HCT116 (cell line): ENCODE measurements at regions not wholly inside any gene's neighbourhood (a gene's known extent, or its start where the extent isn't known, plus 50 kb on each side); places are given as distances from the start of the nearest gene placed in this dataset.

ENCODE experiments used
- ATAC-seq: fragments of 200-7000 bp; cut with Tn5 transposase; 2 replicates; pipeline ENCODE4 v1.9.1; 2020; ENCODE audit warnings: mild to moderate bottlenecking, moderate library complexity
- BruUV-seq: library from RNA; stranded (reverse); fragments of 400-500 nt; replicated peaks from 2 replicates; lab custom pipeline; 2021; lab: Mats Ljungman, UMichigan
- CTCF ChIA-PET: fragments of 300-600 bp; sonication (Branson Sonifier 250); formaldehyde crosslinking; loops from one replicate; lab custom pipeline; 2021; ENCODE audit warnings: antibody characterized with exemption; lab: Charles Lee
- POLR2A ChIA-PET: fragments of 300-600, 350-600 bp; sonication (Branson Sonifier 250); formaldehyde crosslinking; loops from one replicate; lab custom pipeline; 2021; ENCODE audit warnings: antibody characterized with exemption; lab: Charles Lee
- RAD21 ChIA-PET, 2 experiments: fragments of 300-600 bp; sonication (Branson Sonifier 250); formaldehyde crosslinking; loops; one replicate each; lab custom pipeline; 2023; ENCODE audit warnings: low total read pairs in 2 of 2; ENCODE audit not compliant: uncharacterized antibody in 2 of 2, unreplicated experiment in 2 of 2, low non-redundant PET in 1 of 2; lab: Charles Lee
- DNase-seq: peaks from one replicate; pipeline ENCODE4 v3.0.0-alpha.2; 2010; ENCODE audit warnings: low read depth, low spot score
- H2AFZ ChIP-seq: fragments of 200-600 bp; shearing (Covaris generic), sonication (generic); 2 replicates; pipeline ENCODE4 v1.6.1; 2017; ENCODE audit warnings: low read depth, mixed run types, mixed read lengths, antibody characterized with exemption, low read length; ENCODE audit not compliant: poor library complexity, severe bottlenecking
- H3K27ac ChIP-seq: 2 replicates; pipeline ENCODE4 v1.5.1; 2012; ENCODE audit warnings: low read depth, low read length
- H3K27me3 ChIP-seq: fragments of 200-600 bp; sonication (generic); 2 replicates; pipeline ENCODE4 v1.6.1; 2016; ENCODE audit warnings: mixed run types, low read length, mixed read lengths; ENCODE audit not compliant: insufficient read depth
- H3K36me3 ChIP-seq, 2 experiments: fragments of 200-500 bp in 1 of 2; fragments of 200-600 bp in 1 of 2; sonication (Bioruptor generic) in 1 of 2; sonication (generic) in 1 of 2; 2 replicates each; pipeline versions ENCODE4 v1.5.1 to v1.6.1; 2014 to 2016; ENCODE audit warnings: low read length in 2 of 2, inconsistent platforms in 1 of 2, mixed read lengths in 1 of 2, mixed run types in 1 of 2; ENCODE audit not compliant: insufficient read depth in 2 of 2, control insufficient read depth in 1 of 2
- H3K4me1 ChIP-seq, 2 experiments: fragments of 200-600 bp in 1 of 2; sonication (generic) in 1 of 2; 2 replicates each; pipeline versions ENCODE4 v1.5.1 to v1.6.1; 2012 to 2017; ENCODE audit warnings: low read length in 2 of 2, inconsistent platforms in 1 of 2, mild to moderate bottlenecking in 1 of 2, mixed read lengths in 1 of 2, mixed run types in 1 of 2, moderate library complexity in 1 of 2; ENCODE audit not compliant: insufficient read depth in 2 of 2, control insufficient read depth in 1 of 2
- H3K4me2 ChIP-seq: fragments of 200-600 bp; sonication (generic); 2 replicates; pipeline ENCODE4 v1.6.1; 2017; ENCODE audit warnings: mixed run types, low read length, mixed read lengths
- H3K4me3 ChIP-seq, 2 experiments: fragments of 200-600 bp in 1 of 2; sonication (generic) in 1 of 2; replicated peaks in 1 of 2; 2 replicates each; pipeline ENCODE4 v1.5.1; 2011 to 2016; ENCODE audit warnings: low read length in 2 of 2, control low read depth in 1 of 2, low read depth in 1 of 2, mild to moderate bottlenecking in 1 of 2, mixed read lengths in 1 of 2, mixed run types in 1 of 2
- H3K79me2 ChIP-seq: fragments of 200-600 bp; sonication (generic); 2 replicates; pipeline ENCODE4 v1.6.1; 2017; ENCODE audit warnings: mild to moderate bottlenecking, mixed run types, low read length, moderate library complexity, mixed read lengths; ENCODE audit not compliant: insufficient read depth
- H3K9ac ChIP-seq: fragments of 200-600 bp; sonication (generic); 2 replicates; pipeline ENCODE4 v1.6.1; 2016; ENCODE audit warnings: low read length, mixed read lengths
- H3K9me2 ChIP-seq: fragments of 200-600 bp; sonication (generic), shearing (Covaris generic); 2 replicates; pipeline ENCODE4 v1.6.1; 2017; ENCODE audit warnings: mixed run types, mild to moderate bottlenecking, moderate library complexity; ENCODE audit not compliant: insufficient read depth
- H3K9me3 ChIP-seq, 2 experiments: fragments of 200-500 bp in 1 of 2; fragments of 200-600 bp in 1 of 2; sonication (Bioruptor generic) in 1 of 2; sonication (generic) in 1 of 2; 2 replicates each; pipeline ENCODE4 v1.6.1; 2014 to 2017; ENCODE audit warnings: low read length in 2 of 2, mixed read lengths in 2 of 2, inconsistent platforms in 1 of 2, low read depth in 1 of 2, mild to moderate bottlenecking in 1 of 2, mixed run types in 1 of 2, moderate library complexity in 1 of 2; ENCODE audit not compliant: control insufficient read depth in 1 of 2, insufficient read depth in 1 of 2
- H4K20me1 ChIP-seq: fragments of 200-600 bp; sonication (generic), shearing (Covaris generic); 2 replicates; pipeline ENCODE4 v1.6.1; 2017; ENCODE audit warnings: mixed run types, mild to moderate bottlenecking, moderate library complexity; ENCODE audit not compliant: insufficient read depth
- CBX3 ChIP-seq: IDR thresholded peaks from 2 replicates; pipeline ENCODE4 v1.6.1; 2012; ENCODE audit warnings: low read depth
- CEBPB ChIP-seq: IDR thresholded peaks from 2 replicates; pipeline ENCODE4 v1.6.1; 2012; ENCODE audit warnings: low read depth
- CTCF ChIP-seq, 3 experiments: fragments of 200-600 bp in 1 of 3; sonication (generic) in 1 of 3; IDR thresholded peaks in 2 of 3; conservative IDR thresholded peaks in 1 of 3; 2 replicates each; pipeline ENCODE4 v1.5.1; 2012 to 2017; ENCODE audit warnings: low read depth in 2 of 3, low read length in 2 of 3, antibody characterized with exemption in 1 of 3, borderline replicate concordance in 1 of 3, control low read depth in 1 of 3, mild to moderate bottlenecking in 1 of 3, mixed read lengths in 1 of 3, mixed run types in 1 of 3, moderate library complexity in 1 of 3; ENCODE audit not compliant: insufficient read depth in 1 of 3
- EZH2phosphoT487 ChIP-seq: fragments of 200-600 bp; IDR thresholded peaks from 2 replicates; pipeline ENCODE4 v1.6.1; 2018; ENCODE audit warnings: antibody characterized with exemption, borderline replicate concordance
- FOSL1 ChIP-seq: IDR thresholded peaks from 2 replicates; pipeline ENCODE4 v1.6.1; 2012; ENCODE audit warnings: low read depth
- JUND ChIP-seq: IDR thresholded peaks from 2 replicates; pipeline ENCODE4 v1.6.1; 2012
- MAX ChIP-seq: IDR thresholded peaks from 2 replicates; pipeline ENCODE4 v1.6.1; 2012
- POLR2A ChIP-seq: IDR thresholded peaks from 2 replicates; pipeline ENCODE4 v1.7.0; 2011; ENCODE audit warnings: borderline replicate concordance; ENCODE audit not compliant: insufficient read depth, insufficient read length; ENCODE audit errors: extremely low read depth
- POLR2AphosphoS5 ChIP-seq: IDR thresholded peaks from 2 replicates; pipeline ENCODE4 v1.6.1; 2011; ENCODE audit warnings: mild to moderate bottlenecking, low read depth, low read length, moderate library complexity
- RAD21 ChIP-seq: IDR thresholded peaks from 2 replicates; pipeline ENCODE4 v1.6.1; 2012; ENCODE audit warnings: low read depth, mild to moderate bottlenecking
- REST ChIP-seq: IDR thresholded peaks from 2 replicates; pipeline ENCODE4 v1.6.1; 2012; ENCODE audit warnings: low read depth
- TCF7L2 ChIP-seq: IDR thresholded peaks from 2 replicates; pipeline ENCODE4 v1.7.0; 2011; ENCODE audit warnings: borderline replicate concordance, inconsistent platforms; ENCODE audit not compliant: insufficient read depth, insufficient read length; ENCODE audit errors: extremely low read depth
- YY1 ChIP-seq: IDR thresholded peaks from 2 replicates; pipeline ENCODE4 v1.6.1; 2011; ENCODE audit warnings: low read length, low read depth, moderate library complexity, mild to moderate bottlenecking; ENCODE audit not compliant: insufficient replicate concordance; ENCODE audit errors: extremely low read depth
- ZBTB33 ChIP-seq: IDR thresholded peaks from 2 replicates; pipeline ENCODE4 v1.6.1; 2011; ENCODE audit warnings: mild to moderate bottlenecking, low read length, moderate library complexity; ENCODE audit not compliant: insufficient replicate concordance; ENCODE audit errors: extremely low read depth
- ZFX ChIP-seq: fragments of 450-650 bp; IDR thresholded peaks from 2 replicates; pipeline ENCODE4 v1.6.1; 2017
- intact Hi-C: fragments of 100-400 bp; cut with micrococcal nuclease; formaldehyde crosslinking; loops from 2 replicates; pipeline ENCODE4 v1.10.0; 2022

- Histone ChIP-seq H3K79me2 (no peaks in the 10 kb centered on the region), H3K4me3 (no peak overlapping the region), H3K4me2 (no peak overlapping the region), H3K27me3 (no peaks in the 10 kb centered on the region), H3K4me1 (no peaks in the 10 kb centered on the region), H3K9me2 (no peaks in the 10 kb centered on the region), H3K27ac (no peak overlapping the region)
- ChIA-PET RAD21 (no interaction called here), POLR2A (no interaction called here), CTCF (no interaction called here)
- intact Hi-C loops: no loop called here
- no peak for DNase-seq
- BruUV-seq: no TSS peak
- no peak for ATAC-seq
- TF ChIP-seq TCF7L2: no peak
- TF ChIP-seq ZBTB33: no peak
- no peak for TF ChIP-seq MAX
- TF ChIP-seq CBX3: no peak
- TF ChIP-seq FOSL1: no peak
- no peak for TF ChIP-seq RAD21
- TF ChIP-seq YY1: no peak
- TF ChIP-seq POLR2A: no peak
- no peak for TF ChIP-seq EZH2phosphoT487
- TF ChIP-seq POLR2AphosphoS5: no peak
- no peak for TF ChIP-seq REST
- no peak for TF ChIP-seq CTCF (IDR thresholded peaks at IDR 0.05 in 2 of 3, conservative IDR thresholded peaks at IDR 0.05 in 1 of 3; ENCODE audit: borderline replicate concordance in 1 of 3, insufficient read depth in 1 of 3, low read depth in 2 of 3, low read length in 2 of 3)
- no peak for TF ChIP-seq ZFX
- TF ChIP-seq CEBPB: no peak
- TF ChIP-seq JUND: no peak
- TF ChIP-seq, all 23 proteins: peak for 0
- Histone ChIP-seq H4K20me1 (no peaks in the 10 kb centered on the region), H3K36me3 (no peaks in the 10 kb centered on the region), H3K9ac (no peak overlapping the region), H2AFZ (no peak overlapping the region), H3K9me3 (no peaks in the 10 kb centered on the region; a peak in 1 of 4 replicates)
Observed at GRCh38 chr6:86686496-86686895, 250.8 kb upstream of the HTR1E start.
